Osteocyte (in vitro differentiated cells): ENCODE measurements at regions not wholly inside any gene's neighbourhood (a gene's known extent, or its start where the extent isn't known, plus 50 kb on each side); places are given as distances from the start of the nearest gene placed in this dataset.
"Not testable (repeated sequence)": the region's sequence is repeated elsewhere in the genome, so short reads cannot be mapped to it uniquely, and the experiment has no call there.

Source experiments
- DNase-seq: peaks from one replicate; pipeline ENCODE4 v3.0.0; 2021; ENCODE audit warnings: mixed read lengths; ENCODE audit not compliant: unreplicated experiment; ENCODE audit errors: extremely low spot score
- H3K27ac Mint-ChIP-seq: one replicate; pipeline ENCODE4 v1.8.0; 2021; ENCODE audit warnings: mild to moderate bottlenecking, mixed read lengths; ENCODE audit not compliant: unreplicated experiment
- H3K27me3 Mint-ChIP-seq: one replicate; pipeline ENCODE4 v1.8.0; 2021; ENCODE audit warnings: mixed read lengths; ENCODE audit not compliant: unreplicated experiment
- H3K36me3 Mint-ChIP-seq: one replicate; pipeline ENCODE4 v1.8.0; 2021; ENCODE audit warnings: mixed read lengths; ENCODE audit not compliant: unreplicated experiment
- H3K4me1 Mint-ChIP-seq: one replicate; pipeline ENCODE4 v1.8.0; 2021; ENCODE audit warnings: mixed read lengths; ENCODE audit not compliant: unreplicated experiment
- H3K4me3 Mint-ChIP-seq: one replicate; pipeline ENCODE4 v1.8.0; 2021; ENCODE audit warnings: mild to moderate bottlenecking, moderate library complexity, mixed read lengths; ENCODE audit not compliant: unreplicated experiment
- H3K9me3 Mint-ChIP-seq: one replicate; pipeline ENCODE4 v1.8.0; 2021; ENCODE audit warnings: mixed read lengths; ENCODE audit not compliant: unreplicated experiment
- CTCF ChIP-seq: fragments of 200-600 bp; sonication (generic); IDR thresholded peaks from 2 replicates; pipeline ENCODE4 v1.5.0; 2021; ENCODE audit warnings: antibody characterized with exemption, mild to moderate bottlenecking, moderate library complexity

GRCh38 chr18:42333558-42333957 is 378.5 kb downstream of the PIK3C3 start:
- Mint-ChIP-seq H3K4me1 (peaks cover 3% of the 10 kb centered on the region), H3K4me3 (no peak overlapping the region), H3K27ac (no peak overlapping the region), H3K36me3 (no peaks in the 10 kb centered on the region), H3K9me3 (peaks cover 10% of the 10 kb centered on the region), H3K27me3 (no peaks in the 10 kb centered on the region)
- TF ChIP-seq CTCF, result no peak
- no peak for DNase-seq

- Mint-ChIP-seq H3K4me3 (no peak overlapping the region), H3K36me3 (no peaks in the 10 kb centered on the region), H3K4me1 (peaks cover 3% of the 10 kb centered on the region), H3K27ac (no peak overlapping the region), H3K9me3 (peaks cover 10% of the 10 kb centered on the region), H3K27me3 (no peaks in the 10 kb centered on the region)
- no peak for DNase-seq
- TF ChIP-seq CTCF, result no peak
These were observed 379.9 kb downstream of the PIK3C3 start for GRCh38 chr18:42334931-42335330.

- H3K4me3 Mint-ChIP-seq, result no peak overlapping the region
- no peaks in the 10 kb centered on the region for H3K27me3 Mint-ChIP-seq
- no peak overlapping the region for H3K27ac Mint-ChIP-seq
- DNase-seq, result no peak
- H3K4me1 Mint-ChIP-seq, result no peaks in the 10 kb centered on the region
- TF ChIP-seq CTCF, result no peak
- H3K36me3 Mint-ChIP-seq, result no peaks in the 10 kb centered on the region
- peaks cover 10% of the 10 kb centered on the region for H3K9me3 Mint-ChIP-seq
These were observed 381.1 kb downstream of the PIK3C3 start for GRCh38 chr18:42336139-42336538.

- not testable (repeated sequence) for H3K4me1 Mint-ChIP-seq, H3K4me3 Mint-ChIP-seq, H3K27me3 Mint-ChIP-seq, H3K36me3 Mint-ChIP-seq, H3K27ac Mint-ChIP-seq, DNase-seq, H3K9me3 Mint-ChIP-seq
These were observed 382.3 kb downstream of the PIK3C3 start for GRCh38 chr18:42337337-42337736.

GRCh38 chr18:42338683-42339082 is 383.6 kb downstream of the PIK3C3 start:
- Mint-ChIP-seq H3K4me3 (no peak overlapping the region), H3K9me3 (peaks cover 10% of the 10 kb centered on the region), H3K4me1 (no peaks in the 10 kb centered on the region), H3K27me3 (no peaks in the 10 kb centered on the region), H3K36me3 (no peaks in the 10 kb centered on the region), H3K27ac (no peak overlapping the region)
- DNase-seq, result no peak
- TF ChIP-seq CTCF, result no peak

GRCh38 chr18:42339372-42339771 is 384.3 kb downstream of the PIK3C3 start:
- H3K27ac Mint-ChIP-seq, result no peak overlapping the region
- H3K4me3 Mint-ChIP-seq, result no peak overlapping the region
- no peaks in the 10 kb centered on the region for H3K27me3 Mint-ChIP-seq
- no peaks in the 10 kb centered on the region for H3K36me3 Mint-ChIP-seq
- TF ChIP-seq CTCF, result no peak
- no peak for DNase-seq
- H3K9me3 Mint-ChIP-seq, result peaks cover 10% of the 10 kb centered on the region
- no peaks in the 10 kb centered on the region for H3K4me1 Mint-ChIP-seq
